NCI-H146 (cell line): ENCODE measurements at regions not wholly inside any gene's neighbourhood (a gene's known extent, or its start where the extent isn't known, plus 50 kb on each side); places are given as distances from the start of the nearest gene placed in this dataset.
A peak's percentile ranks its signal among the peaks of the same experiment; 100 is the strongest.

Source experiments
- DNase-seq: peaks from one replicate; lab custom pipeline; 2025; lab: John Stamatoyannopoulos, UW

DNA sequence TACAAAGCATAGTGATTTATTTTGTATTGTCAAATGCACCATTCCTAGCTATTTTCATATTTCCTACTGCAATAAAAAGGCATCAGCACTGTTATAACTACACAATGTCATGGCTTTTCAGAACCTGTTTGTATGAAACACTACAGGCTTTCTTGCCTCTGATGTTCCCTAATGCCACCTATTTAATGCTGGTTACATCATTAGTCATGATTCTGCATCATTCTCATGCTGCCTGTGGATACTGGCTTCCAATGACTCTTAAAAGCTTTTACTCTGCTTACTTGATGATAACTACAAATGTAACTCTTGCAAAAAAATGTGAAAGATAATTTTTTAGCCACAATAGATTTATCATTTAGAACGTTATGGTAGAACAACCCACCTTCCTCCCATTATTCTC is 529.4 kb downstream of the HTR7 start:
- DNase-seq = no peak

DNA sequence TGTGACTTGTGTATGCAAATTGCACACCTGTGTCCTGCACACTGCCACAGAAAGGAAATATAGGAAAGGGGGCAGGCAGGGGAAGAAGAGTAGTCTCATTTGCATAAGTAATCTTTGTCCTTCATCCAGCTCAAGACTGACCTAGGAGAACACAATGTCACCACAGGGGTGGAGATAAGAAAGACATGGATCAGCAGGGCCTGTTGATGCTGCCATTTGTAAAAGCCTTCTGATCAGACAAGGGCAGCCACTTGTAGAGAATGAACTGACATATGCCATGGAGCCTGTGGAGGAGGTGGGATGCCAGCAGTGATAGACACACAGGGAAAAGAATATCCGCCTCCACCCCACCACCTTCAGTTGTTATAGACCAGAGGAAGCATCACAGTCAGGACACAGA is 528.9 kb downstream of the HTR7 start:
- DNase-seq = peak; percentile 50

DNA sequence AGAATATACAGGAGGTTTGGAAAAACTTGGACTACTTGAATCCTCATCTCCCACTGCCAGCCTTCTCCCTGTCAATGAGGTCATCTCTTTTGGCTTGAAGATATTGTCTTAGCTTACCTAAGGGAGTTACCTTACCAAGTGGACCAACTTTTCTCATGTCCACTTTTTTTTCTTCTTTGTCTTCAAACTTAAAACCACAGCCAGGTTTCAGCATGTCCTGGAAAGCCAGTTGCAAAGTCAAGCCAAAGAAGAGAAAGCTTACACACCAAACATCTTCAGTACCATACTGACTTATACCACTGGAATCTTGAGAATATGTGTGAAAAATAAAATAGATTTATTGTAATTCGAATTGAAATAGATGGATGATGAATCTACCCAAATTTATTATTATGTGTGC is 520.5 kb downstream of the HTR7 start:
- DNase-seq = no peak

DNA sequence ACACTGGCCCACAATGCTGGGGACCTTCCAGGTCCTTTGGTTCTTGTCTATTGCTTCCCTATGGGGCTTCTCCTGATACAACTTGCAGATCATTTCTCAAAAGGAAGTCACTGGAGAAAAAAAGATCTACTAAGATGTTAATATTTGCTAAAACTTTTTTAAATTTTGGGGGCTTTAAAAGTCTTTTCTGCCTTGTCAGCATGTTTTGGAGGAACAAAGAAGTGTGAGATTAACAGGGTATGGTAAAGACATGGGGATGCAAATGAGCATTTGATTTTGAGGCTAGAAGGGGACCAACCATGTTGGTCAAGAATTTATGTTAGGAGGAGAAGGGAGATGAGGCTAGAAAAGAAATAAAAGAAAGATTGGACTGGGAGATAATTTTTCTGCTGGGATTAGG is 515.4 kb downstream of the HTR7 start:
- no peak for DNase-seq

DNA sequence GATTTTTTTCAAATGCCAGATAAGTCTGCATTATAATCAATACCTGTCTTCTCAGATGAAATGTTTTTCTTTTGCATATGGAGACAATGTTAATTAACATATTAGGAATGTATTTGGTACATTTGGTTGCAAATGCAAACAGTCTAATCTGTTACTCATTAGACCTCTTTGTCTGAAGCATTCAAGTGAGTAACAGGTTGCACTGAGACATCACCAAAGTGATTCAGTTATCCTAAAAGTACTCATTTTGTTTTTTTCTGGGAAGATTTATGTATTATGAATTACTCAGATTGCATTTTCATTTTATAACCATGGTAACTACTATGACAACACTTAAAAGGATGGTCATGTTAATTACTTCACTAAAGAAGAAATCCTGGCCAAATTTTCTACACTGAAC is 513.6 kb downstream of the HTR7 start:
- DNase-seq = no peak

DNA sequence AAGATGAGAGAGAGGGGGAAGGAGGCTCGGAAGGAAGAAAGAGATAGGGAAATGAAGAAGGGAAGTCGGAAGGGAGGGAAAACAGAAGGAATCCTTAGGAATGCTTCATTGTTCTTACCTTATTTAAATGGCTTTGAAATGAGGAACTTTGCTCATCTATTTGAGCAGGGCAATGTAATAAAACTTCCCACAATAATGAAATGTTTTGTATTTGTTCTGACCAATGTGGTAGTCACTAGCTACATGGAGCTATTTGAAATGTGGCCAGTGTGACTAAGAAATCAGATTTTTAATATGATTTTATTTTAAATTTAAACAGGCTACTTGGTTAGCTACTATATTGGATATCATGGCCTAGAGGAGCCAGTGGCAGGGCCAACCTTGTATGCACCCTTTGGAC is 510.6 kb downstream of the HTR7 start:
- DNase-seq = no peak

DNA sequence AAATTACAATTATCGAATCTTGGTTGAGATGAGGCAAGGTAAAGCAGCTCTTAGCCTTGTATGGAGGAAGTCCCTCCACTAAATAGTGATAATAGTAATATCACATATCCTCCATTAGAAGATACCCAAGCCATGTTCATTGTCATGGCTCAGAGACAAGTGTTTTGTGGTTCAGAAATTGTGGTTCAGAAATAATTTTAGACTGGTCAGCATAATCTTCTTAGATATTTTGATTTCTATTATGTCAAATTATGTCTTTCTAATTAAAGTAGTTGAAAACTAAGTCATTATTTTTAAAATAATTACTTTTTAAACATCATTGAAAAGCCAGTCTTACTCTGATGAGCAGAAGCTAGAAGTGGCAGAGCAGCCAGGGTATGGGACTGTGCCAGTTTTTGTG is 507.7 kb downstream of the HTR7 start:
- no peak for DNase-seq

DNA sequence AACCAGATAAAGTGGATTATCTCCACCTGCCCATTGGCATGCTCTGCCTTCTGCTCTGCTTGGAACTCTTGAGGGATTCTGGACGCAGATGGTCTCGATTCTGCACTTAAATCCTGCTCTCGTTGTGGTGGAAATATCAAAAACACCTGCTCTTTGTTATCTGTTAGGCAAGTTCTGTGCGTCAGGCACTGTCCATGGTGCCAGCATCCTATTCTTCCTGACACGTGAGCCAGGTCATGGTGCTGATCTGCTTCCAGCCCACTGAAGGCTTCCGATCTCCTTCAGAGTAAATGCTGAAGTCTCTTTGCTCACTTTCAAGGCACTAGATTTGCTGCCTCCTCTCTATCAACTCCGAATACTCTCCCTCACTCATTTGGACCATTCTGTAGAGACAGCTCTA is 505.6 kb downstream of the HTR7 start:
- no peak for DNase-seq

DNA sequence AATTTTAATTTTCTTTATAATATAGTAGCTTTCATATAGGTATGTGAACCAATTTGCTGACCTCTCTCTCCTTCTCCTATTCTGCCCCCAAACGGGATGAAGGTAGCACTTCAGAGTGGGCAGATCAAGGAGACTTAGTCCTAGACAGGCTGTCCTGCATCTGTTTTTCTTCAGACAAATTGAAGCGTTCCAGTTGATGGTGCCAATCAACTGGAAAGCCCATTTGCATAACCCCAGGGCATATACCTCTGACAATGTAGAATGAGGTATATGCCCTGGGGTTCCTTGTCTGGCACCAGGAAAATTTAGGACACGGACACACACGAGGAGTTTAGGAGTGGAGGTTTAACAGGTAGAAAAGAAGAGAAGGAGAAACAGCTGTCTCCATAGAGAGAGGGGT is 502.9 kb downstream of the HTR7 start:
- DNase-seq = no peak

DNA sequence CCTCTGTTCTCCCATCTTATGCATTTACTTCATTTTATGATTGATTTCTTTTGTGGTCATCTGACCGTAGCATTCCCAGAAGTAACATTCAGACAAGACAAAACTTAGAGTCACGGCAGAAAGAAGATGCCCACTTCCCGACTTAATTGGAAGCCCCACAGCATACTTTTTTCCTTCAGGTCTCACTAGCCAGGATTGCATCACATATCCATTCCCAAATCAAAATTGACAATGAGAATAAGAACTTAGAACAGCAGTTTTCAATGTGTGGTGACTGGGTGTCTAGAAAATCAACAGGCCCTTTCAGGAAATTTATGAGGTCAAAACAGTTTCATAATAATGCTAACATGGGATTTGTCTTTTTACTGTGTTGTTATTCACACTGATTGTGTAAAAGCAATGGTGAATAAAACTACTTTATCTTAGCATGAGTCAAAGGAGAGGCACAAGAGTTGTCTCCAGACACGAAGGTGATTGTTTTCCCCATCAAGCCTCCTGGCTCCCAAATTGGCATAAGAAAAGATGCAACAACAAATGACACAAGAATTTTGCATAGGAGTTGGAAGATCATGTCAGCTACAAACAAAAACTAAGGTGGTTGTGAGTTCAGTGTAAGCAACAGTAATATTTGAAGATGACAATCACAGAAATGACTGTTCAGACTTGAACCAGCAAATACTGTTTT is 493.9 kb downstream of the HTR7 start:
- DNase-seq = no peak

DNA sequence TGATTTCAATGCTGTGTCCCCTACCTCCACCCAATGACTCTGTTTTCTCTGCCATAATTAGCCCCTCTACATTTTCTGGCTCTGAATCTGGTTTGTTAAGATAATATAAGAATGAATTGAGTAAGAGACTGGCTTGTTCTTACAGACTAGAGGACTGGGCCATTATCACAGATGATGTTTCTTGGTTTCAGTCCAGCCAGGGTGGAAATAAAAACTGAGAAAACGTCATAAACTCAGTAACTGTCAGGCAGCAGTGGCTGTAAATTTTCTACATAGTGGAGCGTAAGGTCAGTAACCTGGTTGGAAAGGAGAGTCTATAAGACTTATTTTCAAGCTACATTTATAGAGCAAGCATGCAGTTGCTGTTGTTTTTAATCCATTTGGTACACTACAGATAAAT is 485.4 kb downstream of the HTR7 start:
- no peak for DNase-seq

DNA sequence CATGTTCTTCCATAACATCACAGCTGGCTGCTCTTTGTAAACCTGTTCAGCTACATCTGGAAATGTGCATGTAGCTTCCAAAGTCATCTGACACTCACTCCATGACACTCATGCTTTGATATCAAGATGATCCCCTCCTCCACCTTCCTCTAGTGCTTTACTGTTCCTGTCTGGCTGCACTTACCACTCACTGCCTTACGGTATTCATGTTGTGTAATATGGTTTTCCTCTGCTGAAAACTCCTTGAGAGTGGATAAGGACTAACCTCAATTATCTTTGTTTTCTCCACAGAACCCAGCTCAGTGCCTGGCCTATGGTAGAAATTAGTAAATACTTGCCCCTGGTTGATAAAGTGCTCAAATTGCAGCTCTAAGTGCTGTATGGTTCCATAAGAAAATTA is 483.9 kb downstream of the HTR7 start:
- no peak for DNase-seq

DNA sequence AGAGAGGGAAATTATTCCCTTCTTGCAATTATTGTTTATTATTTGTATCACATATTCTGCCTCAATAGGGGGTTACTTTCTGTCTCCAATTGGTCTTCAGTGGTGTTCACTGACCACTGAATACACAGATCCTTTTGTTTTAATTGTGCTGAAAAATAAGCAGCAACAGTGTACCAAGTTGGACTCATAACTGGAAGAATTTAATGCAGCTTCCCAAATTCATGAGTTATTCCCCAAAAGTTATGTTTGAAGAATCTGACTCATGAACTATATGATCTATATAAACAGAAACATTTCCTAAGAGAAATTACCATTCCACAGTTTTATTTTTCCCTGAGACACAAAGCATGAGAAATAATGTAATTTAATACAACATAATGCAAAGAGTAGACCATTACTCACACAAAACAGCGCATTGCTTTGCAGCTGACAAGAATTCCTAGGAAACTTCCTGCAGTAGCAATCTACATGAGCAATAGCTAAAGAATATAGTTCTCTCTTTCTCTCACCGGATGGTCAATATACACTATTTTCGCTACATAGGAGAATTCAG is 479.2 kb downstream of the HTR7 start:
- DNase-seq = no peak

DNA sequence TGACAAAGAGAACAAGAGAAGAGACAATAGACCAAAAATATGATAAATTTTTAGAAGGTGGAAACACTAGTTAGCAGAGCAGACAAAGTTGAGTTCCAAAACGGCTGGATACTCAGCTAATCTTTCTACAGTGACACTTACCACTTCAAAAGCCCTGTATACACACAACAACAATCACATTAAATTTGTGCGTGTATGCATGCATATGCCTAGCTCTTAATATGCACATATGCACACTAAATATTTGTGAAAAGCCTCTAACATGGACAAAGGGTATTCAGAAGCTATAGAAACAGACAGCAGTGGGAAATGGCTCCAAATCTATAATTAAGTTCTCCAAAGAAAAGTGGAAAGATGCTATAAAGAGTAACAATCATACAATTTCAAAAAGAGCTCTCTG is 476.4 kb downstream of the HTR7 start:
- no peak for DNase-seq

DNA sequence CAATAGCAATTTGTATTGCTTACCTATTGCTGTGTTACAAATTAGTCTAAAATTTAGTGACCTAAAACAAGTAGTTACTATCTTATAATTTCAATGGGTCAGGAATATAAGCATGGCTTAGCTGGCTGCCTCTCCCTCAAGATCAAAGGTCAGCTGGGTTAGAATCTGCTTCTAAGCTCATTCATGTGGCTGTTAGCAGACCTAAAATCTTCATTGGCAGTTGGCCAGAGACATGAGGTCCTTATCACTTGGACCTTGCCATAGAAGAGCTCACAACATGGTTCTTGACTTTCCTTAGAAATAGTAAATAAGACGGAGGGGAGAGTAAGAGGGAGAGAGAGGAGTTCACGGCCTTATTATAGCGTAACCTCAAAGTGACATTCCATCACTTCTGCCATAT is 468.0 kb downstream of the HTR7 start:
- DNase-seq = no peak

DNA sequence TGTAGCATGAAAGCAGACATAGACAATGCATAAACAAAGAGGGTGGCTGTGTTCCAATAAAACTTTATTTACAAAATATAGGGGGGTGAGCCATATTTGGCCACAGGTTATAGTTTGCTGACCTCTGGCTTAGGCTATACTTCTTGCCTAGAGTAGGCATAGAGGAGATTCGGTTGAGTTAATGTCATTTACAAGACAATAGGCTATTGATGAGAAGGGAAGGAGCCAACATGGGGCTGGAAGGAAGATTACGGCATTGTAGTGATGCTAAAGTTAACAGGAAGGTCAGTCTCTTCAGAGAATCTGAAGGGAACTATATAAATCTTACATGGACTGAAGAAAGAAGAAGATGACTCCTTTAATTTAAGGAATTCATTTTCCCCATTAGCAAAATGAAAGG is 463.5 kb downstream of the HTR7 start:
- DNase-seq = no peak

DNA sequence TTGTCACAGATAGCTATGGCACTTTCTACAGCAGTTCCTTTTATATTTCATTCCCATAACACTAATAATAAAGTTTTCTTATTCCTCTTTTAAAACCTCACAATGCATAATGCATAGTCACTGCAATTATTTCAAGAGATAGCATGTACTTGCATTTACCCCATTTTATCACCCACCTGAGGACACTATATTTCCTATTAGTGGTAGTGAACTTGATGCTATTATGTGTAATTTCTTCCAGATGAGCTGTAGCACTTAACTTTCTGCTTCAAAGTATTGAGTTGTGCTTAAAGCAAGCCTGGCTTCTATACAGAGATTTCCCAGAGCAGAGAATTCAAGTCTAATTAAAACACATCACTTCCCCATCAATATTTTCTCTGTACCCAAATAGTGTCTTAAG is 461.1 kb downstream of the HTR7 start:
- no peak for DNase-seq

DNA sequence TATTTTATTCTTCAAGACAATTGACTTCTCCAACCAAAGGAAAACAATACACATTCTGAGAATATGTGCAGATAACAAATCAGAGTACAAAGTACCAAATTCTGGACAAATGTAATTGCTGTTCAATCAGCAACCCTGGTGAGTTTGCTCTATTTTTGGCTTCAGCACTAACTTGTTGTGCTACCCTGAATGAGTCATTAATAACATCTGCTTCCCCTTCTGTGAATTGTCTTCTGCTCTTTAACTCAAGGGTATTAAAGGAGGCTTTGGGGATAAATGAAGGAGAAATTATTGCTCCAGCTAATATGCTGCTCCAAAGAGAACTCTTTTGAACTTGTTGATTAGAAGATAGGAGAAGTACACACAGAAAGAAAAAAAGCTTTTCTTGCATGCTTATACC is 459.3 kb downstream of the HTR7 start:
- no peak for DNase-seq

DNA sequence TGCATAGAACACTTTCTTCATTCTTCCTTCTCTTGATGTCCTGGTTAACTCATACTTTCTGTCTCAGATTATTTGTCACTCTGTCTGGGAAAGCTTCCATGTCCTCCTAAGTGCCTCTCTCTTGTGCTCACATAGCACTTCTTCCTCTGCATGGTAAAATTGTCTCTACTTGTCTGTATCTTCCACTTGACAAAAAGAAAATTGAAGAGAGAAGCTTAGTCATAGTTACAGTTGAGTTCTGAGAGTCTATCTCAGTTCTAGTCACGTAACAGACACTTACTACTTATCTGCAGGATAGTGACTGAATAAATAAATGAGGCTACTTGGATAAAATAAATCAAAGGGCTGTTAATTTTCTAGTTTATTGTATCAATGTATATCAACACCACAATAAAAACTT is 458.1 kb downstream of the HTR7 start:
- DNase-seq = no peak

DNA sequence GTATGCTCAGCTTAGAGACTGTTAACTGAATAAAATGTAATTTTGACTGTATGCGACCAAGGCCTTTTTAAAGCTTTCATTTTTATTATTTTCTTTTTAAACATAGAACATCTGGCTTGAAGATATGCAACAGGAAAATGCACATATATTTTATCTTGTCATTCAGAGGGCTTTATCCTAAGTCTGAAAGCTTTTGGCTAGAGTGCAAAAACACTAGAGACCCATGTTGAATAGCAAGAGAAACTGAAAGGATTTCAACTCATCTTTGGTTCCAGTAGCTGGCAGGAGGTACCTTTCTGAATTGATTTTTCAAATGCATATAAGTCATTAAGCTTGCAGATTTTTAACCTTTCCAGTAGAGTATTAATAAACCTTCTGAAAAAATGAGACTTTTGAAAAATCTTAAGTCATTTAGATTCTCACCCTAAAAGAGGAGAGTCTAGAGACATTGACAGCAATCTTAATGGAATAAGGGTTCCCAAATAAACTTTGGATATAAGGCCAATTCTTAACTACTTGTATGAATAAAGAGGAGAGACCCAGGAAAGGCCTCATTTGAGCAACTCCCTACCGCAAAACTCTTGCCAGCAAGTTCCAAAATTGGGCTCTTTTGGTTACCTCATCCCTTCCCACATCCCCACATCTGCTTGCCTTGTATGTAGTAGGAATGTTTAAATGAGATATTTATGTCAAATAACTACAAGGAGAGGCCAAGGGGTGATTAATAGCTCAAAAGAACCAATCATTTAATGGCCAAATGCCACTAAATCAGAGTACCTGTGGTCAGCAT is 454.4 kb downstream of the HTR7 start:
- no peak for DNase-seq

DNA sequence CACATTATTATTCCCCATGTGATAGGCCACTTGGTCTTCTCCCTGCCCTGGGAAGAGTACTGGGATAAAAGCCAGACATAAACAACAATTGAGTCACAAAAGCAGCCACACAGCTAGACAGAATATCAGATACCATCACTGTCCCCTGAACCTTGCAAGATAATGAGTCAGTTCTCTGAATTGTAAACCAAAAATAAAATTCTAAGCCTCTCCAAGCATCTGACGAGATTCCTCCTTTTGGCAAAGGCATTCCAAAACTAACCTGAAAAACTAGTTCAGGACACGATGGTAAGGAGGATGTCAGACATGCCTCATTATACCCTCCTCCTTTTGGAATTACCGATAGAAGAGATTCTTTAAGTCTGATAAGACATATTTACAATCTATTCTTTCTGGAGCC is 450.7 kb downstream of the HTR7 start:
- DNase-seq = no peak

DNA sequence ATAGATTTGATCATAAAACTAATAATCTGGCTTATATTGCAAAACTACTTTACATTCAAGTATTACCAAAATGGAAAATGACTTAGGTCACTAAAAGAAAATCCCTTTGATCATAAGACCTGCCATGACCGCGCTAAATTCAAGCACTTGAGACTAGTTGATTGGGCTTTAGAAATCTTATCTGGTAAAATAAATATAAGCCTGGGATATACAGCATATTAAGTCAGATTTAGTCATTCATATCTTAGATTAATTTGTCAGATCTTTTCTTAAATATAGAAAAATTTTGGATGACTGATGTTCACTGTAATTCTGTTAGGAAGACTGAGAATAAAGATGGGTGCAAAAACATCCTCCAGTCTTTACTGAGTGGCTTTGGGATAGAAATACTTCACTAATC is 450.0 kb downstream of the HTR7 start:
- DNase-seq = no peak

DNA sequence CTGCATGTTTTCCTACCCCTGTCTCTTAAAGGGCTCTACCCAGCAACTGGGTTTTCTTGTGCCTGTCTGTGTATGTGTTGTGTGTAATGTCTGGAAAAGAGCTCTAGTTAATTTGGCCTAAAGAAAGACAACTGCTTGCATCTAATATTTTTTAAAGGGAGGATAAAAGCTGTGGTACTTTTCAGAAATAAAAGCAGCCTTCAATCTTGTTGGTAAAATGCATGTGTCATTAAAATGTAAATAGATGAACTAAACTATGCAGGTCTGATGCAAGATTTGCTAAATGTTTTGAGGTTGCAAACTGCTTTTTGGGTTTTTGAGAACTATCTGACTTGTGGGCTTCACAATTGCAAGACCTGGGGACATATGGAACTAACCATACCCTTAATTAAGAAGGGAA is 445.3 kb downstream of the HTR7 start:
- no peak for DNase-seq

DNA sequence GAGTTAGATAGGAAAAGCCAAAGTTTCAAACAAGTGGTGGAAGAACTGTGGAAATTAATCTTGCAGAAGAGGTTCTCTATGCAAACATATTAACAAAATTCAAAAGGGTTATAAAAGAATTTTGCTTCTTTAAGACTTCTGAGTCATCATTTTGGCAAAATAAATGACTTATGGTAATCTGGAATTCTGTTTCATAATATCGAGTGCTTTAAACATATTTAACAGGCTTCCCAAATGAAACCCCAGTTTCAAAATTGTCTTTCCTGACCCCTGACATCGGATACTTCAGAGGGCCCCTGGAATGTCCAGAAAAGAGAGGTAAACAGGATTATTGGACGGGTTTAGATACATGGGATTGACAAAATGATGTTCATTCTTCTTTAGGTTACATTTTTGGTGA is 444.6 kb downstream of the HTR7 start:
- no peak for DNase-seq
